Glomerular visceral epithelial cell (primary cell): ENCODE measurements at regions not wholly inside any gene's neighbourhood (a gene's known extent, or its start where the extent isn't known, plus 50 kb on each side); places are given as distances from the start of the nearest gene placed in this dataset.

Experiments
- DNase-seq: peaks from one replicate; pipeline ENCODE4 v3.0.0-alpha.2; 2016; ENCODE audit errors: extremely low spot score

DNA sequence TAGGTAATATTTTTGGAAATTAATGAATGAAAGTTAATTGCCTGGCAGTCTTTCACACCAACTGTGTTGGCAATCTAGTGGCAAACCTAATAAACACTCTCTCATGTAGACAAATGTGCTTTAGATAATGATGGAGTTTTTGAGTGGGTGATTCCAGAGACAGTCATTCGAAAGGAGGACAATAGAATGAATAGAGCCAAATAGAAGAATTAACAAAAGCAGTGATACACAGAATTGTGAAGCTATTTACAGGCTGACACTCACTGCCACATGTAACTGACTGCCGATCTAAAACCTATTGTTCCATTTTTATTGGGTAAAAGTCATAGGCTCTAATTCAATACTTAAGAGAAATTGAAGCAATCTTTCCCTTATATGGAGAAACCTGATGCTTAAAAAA lies 338.5 kb downstream of the PCDH7 start:
- no peak for DNase-seq

- no peak for DNase-seq
These were observed 339.8 kb downstream of the PCDH7 start for GRCh38 chr4:31059753-31060522.

- no peak for DNase-seq
These were observed 344.9 kb downstream of the PCDH7 start for GRCh38 chr4:31065086-31065485.

GRCh38 chr4:31068257-31069075 lies 348.3 kb downstream of the PCDH7 start:
- DNase-seq, result no peak

DNA sequence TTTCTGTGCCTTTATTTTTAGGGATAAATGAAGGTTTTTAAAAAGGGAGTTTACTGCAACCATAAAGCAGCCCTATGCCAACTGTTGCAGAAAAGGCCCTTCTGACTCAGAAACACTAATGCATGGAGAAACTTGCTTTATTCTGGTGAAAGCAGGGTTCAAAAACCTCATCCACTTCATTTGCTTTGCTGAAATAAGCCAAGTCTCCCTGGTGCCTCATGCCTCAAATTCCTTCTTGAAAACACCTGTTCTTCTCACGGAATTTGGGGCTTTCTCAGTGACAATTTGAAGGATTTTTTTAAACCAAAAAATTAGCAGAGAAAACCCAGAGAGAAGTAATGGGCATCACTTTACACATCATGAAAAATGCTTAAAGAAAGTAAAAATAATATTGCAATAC lies 349.0 kb downstream of the PCDH7 start:
- no peak for DNase-seq

- DNase-seq, result no peak
These were observed 351.6 kb downstream of the PCDH7 start for GRCh38 chr4:31071508-31072486.

DNA sequence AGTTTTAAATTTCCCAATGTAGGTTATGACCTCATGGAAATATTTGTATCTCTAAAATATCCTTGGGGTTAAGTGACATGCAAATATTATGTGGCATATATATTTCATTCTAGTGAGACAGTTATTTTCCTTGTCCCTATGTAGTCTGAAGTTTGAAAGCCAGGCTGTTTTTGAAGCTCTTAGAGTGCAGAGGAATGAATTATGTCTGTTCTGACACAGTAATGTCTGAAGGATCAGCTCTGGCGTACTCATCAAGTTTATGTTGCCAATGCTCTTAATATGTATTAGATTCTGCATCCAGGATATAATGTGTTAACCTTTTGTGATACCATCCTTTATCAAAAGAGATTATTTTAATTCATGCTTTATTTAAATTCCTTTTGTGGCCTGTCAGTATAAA lies 355.8 kb downstream of the PCDH7 start:
- no peak for DNase-seq

DNA sequence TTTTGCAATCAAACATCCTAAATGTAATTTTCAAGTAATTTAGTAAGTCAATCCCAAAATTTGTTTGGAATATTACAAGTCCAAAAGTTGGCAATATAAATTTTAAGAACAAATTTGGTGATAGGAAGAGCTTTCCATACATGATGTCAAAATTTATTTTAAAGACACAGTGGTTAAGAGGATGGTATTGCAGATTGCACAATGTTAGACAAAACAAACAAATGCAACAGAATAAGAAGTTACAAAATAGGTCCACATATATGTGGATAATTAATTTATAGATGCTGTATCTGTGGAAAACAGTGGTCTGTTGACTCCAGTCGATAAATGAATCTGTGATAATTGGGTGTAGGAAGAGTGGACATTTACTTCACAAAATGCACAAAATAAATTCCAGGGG lies 358.5 kb downstream of the PCDH7 start:
- no peak for DNase-seq

DNA sequence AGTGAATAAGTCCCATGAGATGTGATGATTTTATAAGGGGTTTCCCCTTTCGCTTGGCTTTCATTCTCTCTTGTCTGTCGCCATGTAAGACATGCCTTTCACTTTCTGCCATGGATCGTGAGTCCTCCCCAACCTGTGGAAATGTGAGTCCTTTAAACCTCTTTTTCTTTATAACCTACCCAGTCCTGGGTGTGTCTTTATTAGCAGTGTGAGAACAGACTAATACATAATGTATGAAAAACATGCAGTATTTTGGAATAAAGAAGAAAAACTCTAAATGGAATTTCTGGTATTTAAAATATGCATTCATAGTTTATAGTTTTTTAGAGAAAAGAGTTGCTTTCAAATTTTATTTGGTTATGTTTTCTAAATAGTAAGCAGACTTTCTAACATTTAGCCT lies 360.7 kb downstream of the PCDH7 start:
- no peak for DNase-seq

DNA sequence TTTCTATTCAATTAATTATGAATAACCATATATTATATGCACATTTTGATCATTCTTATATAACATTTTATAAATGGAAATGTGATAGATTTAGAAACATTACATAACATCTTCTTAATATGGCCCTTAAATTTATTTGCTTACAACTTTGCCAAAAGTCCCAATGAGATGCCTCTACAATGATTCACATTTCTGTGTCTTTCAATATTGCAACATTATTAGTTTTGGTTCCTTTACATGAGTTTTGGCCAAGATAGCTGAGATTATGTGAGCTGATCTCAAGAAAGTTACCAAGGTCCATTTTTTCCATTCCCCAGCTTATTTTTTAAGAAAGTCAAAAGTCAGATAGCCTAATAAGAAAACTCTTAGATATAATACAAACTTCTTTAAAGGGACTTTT lies 361.2 kb downstream of the PCDH7 start:
- DNase-seq, result no peak

DNA sequence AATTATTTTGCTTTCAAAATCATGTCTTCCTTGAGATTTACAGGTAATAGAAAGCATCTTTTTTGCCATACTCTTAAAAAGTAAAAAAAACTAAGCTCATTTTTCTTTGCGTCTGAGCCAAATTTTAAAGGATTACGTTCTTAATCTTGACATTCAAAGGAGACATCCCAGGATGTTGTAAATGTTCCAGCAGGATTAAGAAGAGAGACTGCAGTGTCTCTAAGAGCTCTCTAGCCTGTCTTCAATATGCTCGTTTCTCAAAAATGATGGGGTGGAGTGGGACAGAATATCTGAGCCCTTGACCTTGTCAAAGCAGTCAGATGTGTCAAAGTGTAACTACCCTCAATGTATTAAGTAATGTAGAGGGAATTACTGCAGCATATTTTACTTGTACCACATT lies 363.3 kb downstream of the PCDH7 start:
- no peak for DNase-seq

DNA sequence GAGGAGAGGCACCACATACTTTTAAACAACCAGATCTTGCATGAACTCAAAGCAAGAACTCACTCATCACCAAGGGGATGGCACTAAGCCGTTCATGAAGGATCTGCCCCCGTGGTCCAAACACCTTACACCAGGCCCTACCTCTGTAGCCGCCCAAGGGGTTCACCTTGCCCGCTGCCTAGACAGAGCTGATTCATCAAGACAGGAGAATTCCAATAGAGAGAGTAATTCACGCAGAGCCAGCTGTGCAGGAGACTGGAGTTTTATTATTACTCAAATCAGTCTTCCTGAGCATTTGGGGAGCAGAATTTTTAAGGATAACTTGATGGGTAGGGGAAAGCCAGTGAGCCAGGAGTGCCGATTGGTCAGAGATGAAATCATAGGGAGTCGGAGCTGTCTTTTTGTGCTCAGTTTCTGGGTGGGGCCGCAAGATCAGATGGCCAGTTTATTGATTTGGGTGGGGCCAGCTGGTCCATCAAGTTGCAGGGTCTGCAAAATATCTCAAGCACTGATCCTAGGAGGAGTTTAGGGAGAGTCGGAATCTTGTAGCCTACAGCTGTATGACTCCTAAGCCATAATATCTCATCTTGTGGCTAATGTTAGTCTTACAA lies 364.7 kb downstream of the PCDH7 start:
- no peak for DNase-seq

DNA sequence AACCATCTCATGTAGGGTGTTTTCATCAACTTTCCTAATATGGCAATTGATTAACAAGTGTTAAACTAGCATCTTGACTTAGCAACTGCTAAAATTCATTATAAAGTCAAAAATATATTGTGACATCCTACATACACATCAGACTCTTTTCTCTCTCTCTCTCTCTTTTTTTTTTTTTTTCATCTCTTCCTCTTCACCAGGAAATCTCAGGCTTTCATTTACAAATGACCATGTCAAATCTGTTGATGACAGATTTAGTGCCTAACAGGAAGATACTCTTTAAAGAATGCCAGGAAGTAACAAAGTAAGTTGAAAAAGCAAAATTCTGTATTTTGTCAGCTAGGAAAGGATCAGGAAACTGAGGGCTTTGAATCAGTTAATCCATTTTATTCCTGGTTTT lies 365.5 kb downstream of the PCDH7 start:
- DNase-seq, result no peak

DNA sequence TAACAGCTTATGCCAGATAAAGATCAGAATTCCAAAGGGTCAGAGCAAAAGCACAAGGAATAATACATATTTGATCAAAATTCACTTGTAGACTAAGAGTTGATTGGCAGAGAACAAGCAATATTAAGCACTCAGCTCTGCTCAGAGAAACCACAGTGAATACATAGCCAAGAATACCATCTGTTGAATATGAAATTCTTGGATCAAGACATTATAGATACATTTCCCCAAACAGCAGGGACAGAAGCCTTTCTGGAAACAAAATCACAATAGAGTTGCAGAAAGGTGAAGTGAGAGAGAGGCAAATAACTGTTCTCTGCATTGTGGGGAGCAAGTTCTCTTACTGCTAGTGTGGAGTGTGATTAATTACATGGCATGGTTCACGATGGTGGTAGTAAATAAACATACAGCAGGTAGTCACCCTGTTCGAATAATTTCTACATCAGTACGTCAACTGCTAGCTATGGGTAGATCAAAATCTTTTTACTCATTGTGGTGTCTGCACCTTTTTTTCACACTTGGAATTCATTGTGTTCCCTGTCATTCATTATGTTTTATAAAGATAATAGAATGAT lies 366.7 kb downstream of the PCDH7 start:
- no peak for DNase-seq

- peak; percentile 18 for DNase-seq
These were observed 368.5 kb downstream of the PCDH7 start for GRCh38 chr4:31088600-31089230.

- DNase-seq, result peak; percentile 71
These were observed 369.6 kb downstream of the PCDH7 start for GRCh38 chr4:31089815-31090214.

GRCh38 chr4:31094474-31094873 lies 374.3 kb downstream of the PCDH7 start:
- DNase-seq, result no peak

DNA sequence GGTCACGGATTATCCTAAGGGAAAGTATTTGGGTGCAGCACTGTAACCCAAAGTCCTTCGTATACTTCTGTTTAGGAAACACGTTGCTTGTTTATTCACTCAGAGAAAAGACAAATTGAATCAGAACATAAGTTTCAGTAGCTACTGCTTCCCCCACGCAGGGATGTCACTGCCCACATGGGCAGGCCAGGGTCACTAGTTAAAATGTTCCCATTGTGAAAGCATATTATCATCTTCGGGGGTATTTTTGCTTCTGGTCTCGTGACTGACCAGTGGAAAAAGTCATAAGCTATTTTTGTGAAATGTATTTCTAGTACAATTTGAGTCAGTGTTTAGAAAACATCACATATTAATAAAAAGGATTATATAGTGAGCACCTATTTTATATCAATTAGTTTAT lies 377.8 kb downstream of the PCDH7 start:
- DNase-seq, result no peak

- DNase-seq, result no peak
These were observed 380.4 kb downstream of the PCDH7 start for GRCh38 chr4:31100536-31100935.

DNA sequence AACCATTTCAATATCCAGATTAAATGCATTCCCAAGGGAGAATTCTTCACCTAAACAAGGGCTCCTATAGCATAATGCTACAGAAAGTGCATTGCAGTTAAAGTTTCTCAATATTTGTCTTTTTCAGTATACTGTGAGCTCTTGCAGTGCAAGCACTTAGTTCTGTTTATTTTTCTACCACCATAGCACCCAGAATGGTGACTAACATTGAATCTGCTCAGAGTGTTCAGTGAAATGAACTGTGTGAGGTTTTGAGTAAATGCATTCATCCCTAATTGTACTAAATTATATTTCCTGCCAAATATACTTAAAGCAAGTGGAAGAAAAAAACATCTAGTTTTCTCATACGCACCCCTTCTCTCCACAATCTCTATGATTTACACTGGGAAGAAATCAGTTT lies 383.9 kb downstream of the PCDH7 start:
- no peak for DNase-seq

DNA sequence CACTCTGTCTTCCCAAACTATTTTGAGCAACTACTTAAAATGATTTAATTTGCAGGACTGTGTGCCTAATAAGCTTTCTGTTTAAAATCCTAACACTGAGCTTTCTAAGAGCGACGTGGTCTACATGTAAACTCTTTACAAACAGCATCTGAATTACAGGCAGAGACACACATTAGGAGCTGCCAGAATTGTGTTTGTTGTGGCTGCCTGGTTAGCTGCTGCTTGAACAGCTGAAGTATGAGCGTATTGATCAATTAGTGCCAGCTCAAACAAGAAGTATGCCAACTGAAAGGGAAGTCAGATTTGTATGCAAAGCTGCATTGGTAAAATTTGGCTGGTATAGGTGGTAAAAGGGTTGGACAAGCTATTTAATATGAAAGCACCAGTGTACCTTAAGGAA lies 384.4 kb downstream of the PCDH7 start:
- no peak for DNase-seq
